GM21367 (cell line): ENCODE measurements at regions not wholly inside any gene's neighbourhood (a gene's known extent, or its start where the extent isn't known, plus 50 kb on each side); places are given as distances from the start of the nearest gene placed in this dataset.

ENCODE experiments used
- ATAC-seq: cut with Tn5 transposase; IDR thresholded peaks from one replicate; pipeline ENCODE4 v1.9.1; 2021; ENCODE audit not compliant: unreplicated experiment

- ATAC-seq = no peak
These were observed 222.9 kb upstream of the TBC1D5 start for GRCh38 chr3:17965331-17965730.

- no peak for ATAC-seq
These were observed 221.7 kb upstream of the TBC1D5 start for GRCh38 chr3:17964108-17964507.

DNA sequence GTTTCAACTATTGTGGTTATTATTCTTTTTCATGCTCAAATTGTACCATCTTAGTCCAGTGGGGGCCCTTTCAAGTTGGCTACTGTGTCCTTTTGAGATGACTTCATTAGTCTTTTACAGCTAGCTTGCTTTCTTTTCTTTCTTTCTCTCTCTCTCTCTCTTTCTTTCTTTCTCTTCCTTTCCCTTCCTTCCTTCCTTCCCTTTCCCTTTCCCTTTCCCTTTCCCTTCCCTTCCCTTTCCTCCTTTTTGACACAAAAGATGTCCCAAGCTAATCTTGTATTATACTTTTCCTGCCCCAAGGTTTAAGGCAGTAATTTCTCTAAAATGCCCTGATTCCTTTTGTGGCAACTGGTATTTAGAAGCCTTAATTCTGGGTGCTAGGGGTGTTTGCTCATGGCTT, 213.0 kb upstream of the TBC1D5 start:
- no peak for ATAC-seq

DNA sequence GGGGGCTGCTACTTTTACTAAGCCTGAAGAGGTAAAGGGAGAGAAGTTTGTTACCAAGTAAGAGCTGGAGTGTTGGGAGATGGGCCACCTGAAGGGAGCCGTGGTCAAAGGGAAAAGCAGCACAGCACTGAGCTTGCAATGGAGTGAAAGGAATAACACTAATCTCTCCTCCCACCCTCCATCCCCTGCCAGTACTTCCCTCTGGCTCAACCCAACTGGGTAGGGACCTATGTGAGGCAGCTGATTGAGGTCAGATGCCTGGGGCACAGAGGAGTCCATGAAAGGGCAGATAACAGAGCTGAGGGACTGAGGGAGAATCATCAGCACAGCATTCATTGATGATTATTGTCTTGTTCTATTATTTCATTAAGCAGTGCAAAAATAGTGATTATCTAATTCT, 212.4 kb upstream of the TBC1D5 start:
- no peak for ATAC-seq

DNA sequence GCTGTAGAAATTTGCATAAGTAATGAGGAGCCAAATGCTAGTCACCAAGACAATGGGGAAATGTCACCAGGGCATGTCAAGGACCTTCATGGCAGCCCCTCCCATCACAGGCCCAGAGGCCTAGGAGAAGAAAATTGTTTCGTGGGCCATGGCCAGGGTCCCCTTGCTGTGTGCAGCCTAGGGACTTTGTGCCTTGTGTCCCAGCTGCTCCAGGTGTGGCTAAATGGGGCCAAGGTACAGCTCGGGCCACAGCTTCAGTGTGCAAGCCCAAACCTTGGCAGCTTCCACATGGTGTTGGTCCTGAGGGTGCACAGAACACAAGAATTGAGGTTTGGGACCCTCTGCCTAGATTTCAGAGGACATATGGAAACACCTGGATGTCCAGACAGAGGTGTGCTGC, 208.8 kb upstream of the TBC1D5 start:
- ATAC-seq = no peak

GRCh38 chr3:17949101-17949500, 206.7 kb upstream of the TBC1D5 start:
- ATAC-seq = no peak

GRCh38 chr3:17947833-17948232, 205.4 kb upstream of the TBC1D5 start:
- no peak for ATAC-seq

DNA sequence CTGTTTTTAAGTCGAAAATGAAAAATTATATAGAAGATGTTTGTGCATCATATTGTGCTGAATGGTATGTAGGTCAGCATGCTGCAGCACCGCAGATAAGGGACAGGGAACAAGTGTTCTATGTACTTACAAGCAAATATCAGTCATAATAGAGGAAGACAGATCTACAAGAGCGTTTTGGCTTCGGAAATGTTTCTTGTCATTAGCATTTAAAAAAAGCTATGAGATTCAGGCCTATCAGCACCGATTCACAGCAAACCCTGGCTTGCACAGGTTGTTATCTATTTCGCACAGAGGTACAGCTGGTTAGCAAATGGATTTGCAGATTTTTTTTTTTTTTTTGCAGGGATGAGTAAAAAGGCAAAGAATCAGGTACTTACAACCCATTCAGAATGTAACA, 204.2 kb upstream of the TBC1D5 start:
- ATAC-seq = no peak

GRCh38 chr3:17945799-17946399, 203.5 kb upstream of the TBC1D5 start:
- ATAC-seq = no peak

DNA sequence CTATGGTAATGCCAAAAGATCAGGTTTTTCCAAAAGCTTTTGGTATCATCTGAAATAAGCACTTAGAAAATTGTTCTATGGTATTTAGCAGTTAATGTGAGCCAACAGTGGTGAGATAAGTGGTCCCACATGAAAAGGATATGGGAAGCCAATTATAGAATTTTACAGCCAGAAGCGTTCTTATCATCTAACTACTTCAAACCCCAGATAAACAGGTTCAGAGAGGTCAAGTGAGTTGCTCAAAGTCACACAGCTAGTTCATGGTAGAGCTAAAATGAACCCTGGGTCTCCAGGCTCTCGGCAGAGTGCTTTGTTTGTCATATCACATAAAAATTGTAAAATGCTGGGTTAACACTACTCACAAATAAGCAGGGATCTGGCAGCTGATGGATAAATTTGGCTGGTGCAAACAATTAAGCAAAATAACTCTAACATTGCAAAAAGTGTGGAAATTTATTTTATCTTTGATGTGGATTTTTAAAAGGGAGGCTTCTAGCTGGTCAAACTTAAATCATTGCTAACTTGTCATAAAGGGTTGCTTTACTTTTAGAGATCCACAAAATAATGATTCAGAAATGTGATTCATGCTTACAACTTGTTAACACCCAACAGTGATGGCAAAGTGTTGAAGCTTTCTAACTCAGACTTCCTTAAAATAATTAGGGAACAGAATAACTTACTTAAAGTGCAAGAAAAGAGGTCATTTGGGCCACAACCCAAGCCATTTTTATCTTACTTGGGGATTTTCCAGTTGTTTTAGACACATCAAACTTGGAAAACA, 202.8 kb upstream of the TBC1D5 start:
- no peak for ATAC-seq

GRCh38 chr3:17942856-17943255, 200.4 kb upstream of the TBC1D5 start:
- no peak for ATAC-seq

GRCh38 chr3:17941766-17942165, 199.3 kb upstream of the TBC1D5 start:
- no peak for ATAC-seq

DNA sequence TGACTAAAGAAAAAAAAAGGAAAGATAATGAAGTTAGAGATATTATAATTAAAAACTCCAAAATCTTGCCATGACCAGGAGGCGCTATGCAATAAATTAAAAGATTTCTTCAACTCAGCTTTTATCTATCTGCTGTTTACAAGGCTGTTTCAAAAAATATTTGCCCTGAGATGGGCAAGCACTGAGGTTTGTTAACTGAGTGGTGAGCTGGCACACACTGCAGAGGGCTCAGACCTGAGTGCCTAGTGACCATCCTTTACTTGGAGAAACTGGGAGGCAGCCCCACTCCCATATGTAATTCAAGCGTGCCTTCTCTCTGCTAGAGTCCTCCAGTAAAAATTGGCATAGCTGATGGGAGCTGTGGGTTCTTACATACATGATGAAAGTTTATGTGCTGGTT, 198.7 kb upstream of the TBC1D5 start:
- no peak for ATAC-seq

- no peak for ATAC-seq
These were observed 196.7 kb upstream of the TBC1D5 start for GRCh38 chr3:17939157-17939556.

GRCh38 chr3:17938313-17938712, 195.9 kb upstream of the TBC1D5 start:
- no peak for ATAC-seq

GRCh38 chr3:17936736-17937480, 194.5 kb upstream of the TBC1D5 start:
- ATAC-seq = no peak

- no peak for ATAC-seq
These were observed 192.8 kb upstream of the TBC1D5 start for GRCh38 chr3:17935222-17935621.

- no peak for ATAC-seq
These were observed 189.8 kb upstream of the TBC1D5 start for GRCh38 chr3:17932136-17932771.

- no peak for ATAC-seq
These were observed 188.7 kb upstream of the TBC1D5 start for GRCh38 chr3:17931131-17931530.

GRCh38 chr3:17928502-17929145, 186.2 kb upstream of the TBC1D5 start:
- ATAC-seq = no peak

GRCh38 chr3:17927036-17927435, 184.6 kb upstream of the TBC1D5 start:
- ATAC-seq = no peak
